ENCODE measurements at regions not wholly inside any gene's neighbourhood (a gene's known extent, or its start where the extent isn't known, plus 50 kb on each side); places are given as distances from the start of the nearest gene placed in this dataset.
"Not testable (repeated sequence)": the region's sequence is repeated elsewhere in the genome, so short reads cannot be mapped to it uniquely, and the experiment has no call there.

- no peak for DNase-seq (ENCODE audit: low spot score in 2 of 2, unreplicated experiment in 2 of 2)
- TF ChIP-seq, protein P1, sequence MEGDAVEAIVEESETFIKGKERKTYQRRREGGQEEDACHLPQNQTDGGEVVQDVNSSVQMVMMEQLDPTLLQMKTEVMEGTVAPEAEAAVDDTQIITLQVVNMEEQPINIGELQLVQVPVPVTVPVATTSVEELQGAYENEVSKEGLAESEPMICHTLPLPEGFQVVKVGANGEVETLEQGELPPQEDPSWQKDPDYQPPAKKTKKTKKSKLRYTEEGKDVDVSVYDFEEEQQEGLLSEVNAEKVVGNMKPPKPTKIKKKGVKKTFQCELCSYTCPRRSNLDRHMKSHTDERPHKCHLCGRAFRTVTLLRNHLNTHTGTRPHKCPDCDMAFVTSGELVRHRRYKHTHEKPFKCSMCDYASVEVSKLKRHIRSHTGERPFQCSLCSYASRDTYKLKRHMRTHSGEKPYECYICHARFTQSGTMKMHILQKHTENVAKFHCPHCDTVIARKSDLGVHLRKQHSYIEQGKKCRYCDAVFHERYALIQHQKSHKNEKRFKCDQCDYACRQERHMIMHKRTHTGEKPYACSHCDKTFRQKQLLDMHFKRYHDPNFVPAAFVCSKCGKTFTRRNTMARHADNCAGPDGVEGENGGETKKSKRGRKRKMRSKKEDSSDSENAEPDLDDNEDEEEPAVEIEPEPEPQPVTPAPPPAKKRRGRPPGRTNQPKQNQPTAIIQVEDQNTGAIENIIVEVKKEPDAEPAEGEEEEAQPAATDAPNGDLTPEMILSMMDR (IDR thresholded peaks at IDR 0.05; ENCODE audit: unreplicated experiment) = no peak
- H3K9me3 Mint-ChIP-seq = no peaks in the 10 kb centered on the region
- H3K27me3 Mint-ChIP-seq (ENCODE audit: low read depth) = no peaks in the 10 kb centered on the region
- H3K27ac Mint-ChIP-seq = no peak overlapping the region
- H3K36me3 Mint-ChIP-seq = no peaks in the 10 kb centered on the region
- H3K4me3 Mint-ChIP-seq = no peak overlapping the region
- no peaks in the 10 kb centered on the region for H3K4me1 Mint-ChIP-seq
These were observed 516.6 kb upstream of the ROBO2 start for GRCh38 chr3:76523337-76523736.

DNA sequence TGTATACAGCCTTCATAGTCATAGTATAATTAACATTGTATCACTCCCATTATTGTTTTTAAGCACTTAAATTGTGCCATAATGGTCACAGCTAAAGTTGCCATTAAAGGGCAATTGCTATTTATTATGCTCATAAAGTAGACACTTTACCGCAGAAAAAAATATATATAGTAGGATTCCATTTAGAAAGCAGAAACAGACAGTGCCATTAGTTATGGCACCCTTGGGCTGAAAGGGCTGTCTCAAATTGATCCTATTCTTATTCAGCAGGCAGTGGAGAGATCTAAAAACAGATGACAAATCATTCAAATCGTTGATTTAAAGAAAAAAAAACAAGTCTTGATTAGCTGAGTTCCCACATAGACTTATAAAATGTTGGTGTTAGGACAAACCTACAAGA is 514.2 kb upstream of the ROBO2 start:
- TF ChIP-seq, protein P1 (IDR thresholded peaks at IDR 0.05; ENCODE audit: unreplicated experiment) = no peak
- Mint-ChIP-seq H3K36me3 (no peaks in the 10 kb centered on the region), H3K27me3 (ENCODE audit: low read depth) (no peaks in the 10 kb centered on the region), H3K27ac (no peak overlapping the region), H3K4me3 (no peak overlapping the region), H3K4me1 (no peaks in the 10 kb centered on the region), H3K9me3 (no peaks in the 10 kb centered on the region)
- no peak for DNase-seq (ENCODE audit: low spot score in 2 of 2, unreplicated experiment in 2 of 2)

GRCh38 chr3:76527773-76528172 is 512.1 kb upstream of the ROBO2 start:
- H3K27ac Mint-ChIP-seq = no peak overlapping the region

DNA sequence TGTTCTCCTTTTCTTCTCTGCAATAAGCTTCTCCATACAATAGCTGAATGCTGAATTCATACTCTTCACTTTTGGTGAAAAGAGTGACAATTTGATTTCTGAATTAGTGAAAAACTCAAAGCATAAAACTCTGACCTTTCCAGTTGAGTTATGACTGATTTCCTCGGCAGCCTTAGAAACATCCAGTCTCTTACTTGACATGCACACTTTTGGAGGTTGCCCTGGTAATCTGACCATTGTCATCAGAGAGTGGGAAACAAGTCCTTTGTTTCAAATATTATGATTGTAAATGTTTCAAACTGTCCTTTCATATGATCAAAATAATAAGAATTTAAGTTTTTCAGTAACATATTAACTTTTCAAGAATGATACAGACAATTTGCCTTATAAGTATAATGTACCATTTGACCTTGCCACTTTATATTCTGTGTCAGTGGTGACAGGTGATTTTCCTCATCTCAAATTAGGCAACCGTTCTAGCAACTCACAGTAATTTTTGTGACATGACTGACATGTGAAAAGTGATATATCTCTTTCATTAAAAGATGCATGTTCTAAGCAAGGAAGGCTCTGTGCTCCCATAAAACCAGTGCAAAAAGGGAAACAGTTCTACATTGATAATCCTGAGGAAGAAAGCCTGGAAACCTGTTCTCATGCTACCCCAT is 507.6 kb upstream of the ROBO2 start:
- H3K4me1 Mint-ChIP-seq = no peaks in the 10 kb centered on the region
- no peaks in the 10 kb centered on the region for H3K27me3 Mint-ChIP-seq (ENCODE audit: low read depth)
- no peak overlapping the region for H3K4me3 Mint-ChIP-seq
- H3K9me3 Mint-ChIP-seq = peaks cover 7% of the 10 kb centered on the region
- TF ChIP-seq, protein P1 (IDR thresholded peaks at IDR 0.05; ENCODE audit: unreplicated experiment) = no peak
- H3K27ac Mint-ChIP-seq = no peak overlapping the region
- H3K36me3 Mint-ChIP-seq = no peaks in the 10 kb centered on the region
- DNase-seq (ENCODE audit: low spot score in 2 of 2, unreplicated experiment in 2 of 2) = no peak

More at GRCh38 chr3:76527773-76528172, 512.1 kb upstream of the ROBO2 start:
- DNase-seq (ENCODE audit: low spot score in 2 of 2, unreplicated experiment in 2 of 2) = no peak
- Mint-ChIP-seq H3K4me1 (no peaks in the 10 kb centered on the region), H3K4me3 (no peak overlapping the region), H3K9me3 (no peaks in the 10 kb centered on the region), H3K27me3 (ENCODE audit: low read depth) (no peaks in the 10 kb centered on the region), H3K36me3 (no peaks in the 10 kb centered on the region)
- TF ChIP-seq, protein P1 (IDR thresholded peaks at IDR 0.05; ENCODE audit: unreplicated experiment) = no peak

- not testable (repeated sequence) for H3K4me3 Mint-ChIP-seq; H3K4me1 Mint-ChIP-seq; H3K9me3 Mint-ChIP-seq; DNase-seq (ENCODE audit: low spot score in 2 of 2, unreplicated experiment in 2 of 2); H3K27ac Mint-ChIP-seq; H3K27me3 Mint-ChIP-seq (ENCODE audit: low read depth); H3K36me3 Mint-ChIP-seq
These were observed 506.2 kb upstream of the ROBO2 start for GRCh38 chr3:76533710-76534109.

GRCh38 chr3:76537857-76538256 is 502.0 kb upstream of the ROBO2 start:
- DNase-seq (ENCODE audit: low spot score in 2 of 2, unreplicated experiment in 2 of 2); H3K27me3 Mint-ChIP-seq (ENCODE audit: low read depth); H3K9me3 Mint-ChIP-seq; H3K4me3 Mint-ChIP-seq; H3K27ac Mint-ChIP-seq; H3K36me3 Mint-ChIP-seq; H3K4me1 Mint-ChIP-seq: not testable (repeated sequence)

DNA sequence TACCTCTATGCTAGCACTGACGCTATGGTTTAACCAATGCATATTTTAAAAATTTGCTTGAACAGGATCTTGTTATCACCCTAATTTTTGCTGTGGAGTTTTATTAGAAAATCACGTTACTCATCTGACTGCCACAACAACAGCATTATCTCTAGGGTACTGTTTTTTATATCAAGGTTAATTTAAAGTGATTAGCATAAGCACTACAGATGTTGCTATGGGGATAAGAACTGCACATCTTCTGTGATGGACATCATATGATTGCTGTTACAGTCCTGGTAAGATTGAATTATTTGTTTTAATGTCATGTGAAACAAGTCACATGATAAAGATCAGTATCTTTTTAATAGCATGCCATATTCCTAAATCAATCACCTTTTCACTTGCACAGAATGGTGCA is 492.2 kb upstream of the ROBO2 start:
- Mint-ChIP-seq H3K36me3 (no peaks in the 10 kb centered on the region), H3K9me3 (no peaks in the 10 kb centered on the region), H3K4me3 (no peak overlapping the region), H3K4me1 (no peaks in the 10 kb centered on the region), H3K27ac (no peak overlapping the region), H3K27me3 (ENCODE audit: low read depth) (no peaks in the 10 kb centered on the region)
- TF ChIP-seq, protein P1 (IDR thresholded peaks at IDR 0.05; ENCODE audit: unreplicated experiment) = no peak
- DNase-seq (ENCODE audit: low spot score in 2 of 2, unreplicated experiment in 2 of 2) = no peak
